NCI-H345 (cell line): ENCODE measurements at regions not wholly inside any gene's neighbourhood (a gene's known extent, or its start where the extent isn't known, plus 50 kb on each side); places are given as distances from the start of the nearest gene placed in this dataset.

Experiments used
- DNase-seq: peaks from one replicate; lab custom pipeline; 2025; lab: John Stamatoyannopoulos, UW

DNA sequence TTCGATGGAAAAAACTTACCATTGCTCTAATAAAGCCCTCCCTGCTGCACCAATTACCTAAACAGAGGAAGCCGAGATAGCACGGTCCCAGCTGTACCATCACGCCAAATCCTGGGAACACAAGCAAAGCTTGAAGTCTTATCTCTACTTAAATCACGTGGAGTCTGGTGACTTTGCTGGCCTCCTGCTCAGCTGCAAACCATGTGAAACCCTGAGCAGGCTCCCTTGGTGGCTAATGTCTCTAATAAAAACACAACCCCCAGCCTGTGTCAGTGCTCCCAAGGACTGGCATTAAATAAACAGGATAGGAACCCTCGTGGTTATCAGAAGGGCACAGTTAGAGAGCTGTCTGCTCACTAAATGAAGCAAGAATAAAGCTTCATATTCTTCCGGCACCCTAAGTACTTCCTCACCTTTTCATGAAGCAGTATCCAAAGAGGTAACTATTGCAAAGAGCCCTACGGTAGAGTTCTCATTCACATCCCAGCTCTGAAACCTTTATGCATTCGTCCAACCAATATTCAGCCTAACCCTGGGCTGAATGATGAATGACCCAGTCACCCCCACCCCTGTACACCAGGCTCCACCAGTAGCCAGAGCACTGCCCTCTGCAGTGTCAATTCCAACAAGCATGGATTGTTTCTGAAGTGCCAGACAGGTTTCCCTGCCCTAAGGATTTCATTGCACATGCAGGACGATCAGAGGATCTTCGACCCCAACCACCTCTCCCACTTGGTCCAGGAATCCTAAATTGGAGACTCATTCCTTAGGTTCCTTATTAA is 452.7 kb upstream of the TMPO start:
- DNase-seq: no peak

DNA sequence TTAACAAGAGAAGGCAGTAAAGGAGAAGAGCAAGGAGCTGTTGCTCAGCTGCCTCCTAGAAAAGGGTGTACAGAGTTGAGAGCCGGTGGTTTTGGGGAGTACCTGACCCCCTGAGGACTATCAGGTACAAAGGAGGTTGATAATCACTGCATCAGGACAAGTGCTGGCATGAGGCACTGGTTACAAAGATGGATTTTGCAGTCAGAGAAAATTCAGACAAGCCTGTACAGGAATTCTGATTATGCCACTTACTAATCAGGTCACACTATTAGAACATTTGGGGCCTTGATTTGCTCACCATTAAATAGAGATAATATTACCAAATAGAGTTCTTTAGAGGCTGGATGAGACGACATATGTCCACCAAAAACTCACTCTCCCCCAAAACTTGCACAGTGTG is 450.9 kb upstream of the TMPO start:
- DNase-seq: no peak

DNA sequence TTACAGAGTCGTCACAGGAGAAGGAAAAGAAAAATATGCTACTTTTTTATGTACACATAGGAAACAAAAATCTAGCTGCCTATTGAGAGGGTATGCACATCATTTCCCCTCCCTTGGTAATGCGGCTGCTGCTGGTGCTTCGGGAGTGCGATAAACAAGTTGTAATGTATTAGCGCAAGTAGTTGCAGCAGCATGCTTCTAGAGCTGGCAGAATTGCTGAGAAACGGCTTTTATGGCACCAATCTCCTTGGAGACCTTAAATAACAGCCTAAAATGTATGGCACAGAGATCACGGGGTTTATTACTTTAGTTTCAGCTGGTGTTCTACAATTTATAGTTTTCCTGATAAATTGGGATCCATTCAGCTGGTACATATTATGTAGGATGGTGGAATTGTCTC is 447.6 kb upstream of the TMPO start:
- DNase-seq: no peak

DNA sequence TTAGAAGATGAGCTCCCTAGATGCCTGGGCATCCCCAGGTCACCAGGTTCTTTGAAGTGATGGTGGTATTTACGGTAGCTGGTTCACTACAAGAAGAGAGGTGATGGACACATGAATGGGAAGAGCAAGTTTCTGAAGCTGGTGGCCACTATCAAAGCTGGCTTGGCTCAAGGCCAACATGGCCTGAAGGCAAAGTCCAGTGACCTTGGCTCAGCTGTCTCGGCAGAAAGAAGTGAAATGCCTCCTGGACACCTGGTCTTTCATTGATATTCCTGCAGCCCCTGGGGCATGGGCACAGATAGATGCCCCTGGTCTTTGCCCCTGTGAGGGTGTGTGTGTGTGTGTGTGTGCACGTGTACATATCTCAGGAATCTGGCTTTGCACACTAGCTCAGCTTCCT is 441.8 kb upstream of the TMPO start:
- no peak for DNase-seq

DNA sequence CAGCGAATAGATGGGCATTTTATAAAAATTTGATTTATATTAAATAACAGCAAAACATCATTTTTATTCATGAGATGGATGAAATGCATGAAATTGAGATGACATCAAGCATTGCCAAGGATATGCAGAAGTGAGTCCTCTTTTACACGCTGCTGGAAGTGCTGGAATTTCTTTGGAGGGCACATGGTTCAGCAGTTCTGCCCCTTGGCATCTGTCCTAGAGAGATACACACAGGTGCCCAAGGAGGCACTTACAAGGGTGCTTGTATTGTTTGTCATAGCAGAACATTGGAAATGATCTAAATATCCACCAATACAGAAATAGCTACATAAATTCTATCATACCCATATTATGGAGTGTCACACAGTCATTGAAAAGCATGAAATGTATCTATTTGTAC is 441.1 kb upstream of the TMPO start:
- no peak for DNase-seq

DNA sequence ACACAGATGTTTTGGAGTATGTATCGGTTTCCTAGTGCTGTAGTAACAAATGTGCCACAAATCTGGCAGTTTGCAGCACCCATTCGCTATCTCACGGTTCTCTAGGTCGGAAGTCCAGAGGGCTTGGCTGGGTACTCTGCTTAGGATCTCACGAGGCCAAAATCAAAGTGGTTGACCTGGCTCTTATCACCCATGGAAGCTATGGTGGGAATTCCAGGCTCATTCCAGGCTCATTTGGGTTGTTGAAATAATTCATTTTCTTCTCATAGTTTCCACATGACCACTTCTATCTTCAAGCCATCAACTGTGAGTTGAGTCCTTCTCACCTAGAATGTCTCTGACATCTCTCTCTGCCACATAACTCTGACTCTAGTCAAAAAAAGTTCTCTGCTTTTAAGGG is 431.0 kb upstream of the TMPO start:
- no peak for DNase-seq

DNA sequence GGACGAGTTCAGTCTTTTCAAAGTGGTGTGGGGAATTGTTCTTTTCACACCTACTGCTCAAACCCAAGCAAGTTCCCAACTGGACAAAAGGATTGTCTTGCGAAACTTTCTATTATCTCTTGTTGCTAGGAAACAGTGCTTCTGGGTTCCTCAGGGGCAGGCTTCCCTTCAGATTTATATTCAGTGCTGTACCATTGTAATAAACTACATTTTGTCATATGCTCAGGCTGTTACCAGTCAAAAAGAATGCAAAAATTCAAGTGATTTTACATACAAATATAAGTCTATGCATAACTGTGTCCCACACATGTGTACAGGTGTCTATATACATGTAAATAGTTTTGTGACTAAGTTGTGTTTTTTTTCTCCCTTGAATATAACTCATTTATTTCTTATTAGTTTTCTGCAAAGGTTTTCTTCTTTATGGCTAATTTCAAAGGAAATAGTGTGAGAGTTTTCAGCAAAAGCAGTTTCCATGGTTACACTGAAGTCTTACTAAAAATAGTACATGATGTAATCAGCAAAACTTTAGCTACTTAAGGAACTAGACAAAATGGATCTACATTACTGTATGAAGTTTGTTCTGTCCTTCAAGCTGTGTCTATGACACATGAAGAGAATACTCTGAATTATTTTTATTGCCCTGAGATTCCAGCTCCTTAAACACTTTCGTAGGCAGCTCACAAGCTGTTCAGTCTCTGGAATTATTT is 430.2 kb upstream of the TMPO start:
- peak; percentile 4 for DNase-seq

DNA sequence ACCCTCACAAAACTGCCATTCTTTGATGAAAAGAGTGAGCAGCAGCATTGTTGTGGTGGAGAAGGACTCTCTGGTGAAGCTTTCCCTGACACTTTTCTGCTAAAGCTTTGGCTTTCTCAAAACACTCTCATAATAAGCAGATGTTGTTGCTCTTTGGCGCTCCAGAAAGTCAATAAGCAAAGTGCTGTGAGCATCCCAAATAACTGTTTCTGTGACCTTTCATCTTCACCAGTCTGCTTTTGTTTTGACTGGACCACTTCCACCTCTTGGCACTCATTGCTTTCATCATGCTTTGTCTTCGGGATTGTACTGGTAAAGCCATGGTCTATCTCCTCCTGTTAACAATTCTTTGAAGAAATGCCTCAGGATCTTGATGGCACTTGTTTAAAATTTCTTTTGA is 424.7 kb upstream of the TMPO start:
- peak; percentile 14 for DNase-seq

DNA sequence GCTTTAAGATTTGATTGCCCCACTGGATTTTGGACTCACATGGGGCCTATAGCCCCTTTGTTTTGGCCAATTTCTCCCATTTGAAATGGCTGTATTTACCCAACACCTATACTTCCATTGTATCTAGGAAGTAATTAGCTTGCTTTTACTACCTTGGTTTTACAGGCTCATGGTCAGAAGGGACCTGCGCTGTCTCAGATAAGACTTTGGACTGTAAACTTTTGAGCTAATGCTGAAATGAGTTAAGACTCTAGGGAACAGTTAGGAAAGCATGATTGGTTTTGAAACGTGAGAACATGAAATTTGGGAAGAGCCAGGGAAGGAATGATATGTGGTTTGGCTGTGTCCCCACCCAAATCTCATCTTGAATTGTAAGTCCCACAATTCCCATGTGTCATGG is 419.0 kb upstream of the TMPO start:
- DNase-seq: no peak

DNA sequence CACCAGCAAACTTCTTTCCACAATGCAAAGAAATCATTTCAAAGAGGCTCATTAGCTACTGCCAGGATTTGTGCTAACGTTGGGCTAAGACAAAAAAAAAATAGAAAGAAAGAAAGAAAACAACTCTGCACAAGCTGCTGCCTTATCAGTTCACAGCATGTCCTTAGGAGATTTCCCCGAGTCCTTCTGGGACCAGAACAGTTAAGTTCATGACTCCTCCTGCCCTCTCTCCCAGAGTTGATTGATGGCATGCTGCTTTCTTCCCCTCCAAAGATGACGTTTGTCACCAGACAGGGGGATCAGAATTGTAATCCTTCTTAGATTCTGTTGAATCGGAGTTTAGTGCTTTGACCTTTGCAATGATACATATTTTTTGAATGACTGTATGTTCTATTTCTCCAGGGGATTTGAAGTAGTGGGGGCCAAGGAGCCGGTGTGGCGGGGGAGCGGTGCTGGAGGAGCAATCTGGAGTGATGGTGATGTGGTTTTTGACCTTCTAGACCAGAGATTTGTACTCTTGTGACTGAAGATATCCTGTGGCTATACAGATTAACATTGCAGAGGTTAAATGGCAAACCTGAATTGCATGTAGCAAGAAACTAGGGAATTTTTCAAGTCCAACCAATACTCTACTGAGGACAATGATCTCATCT is 409.2 kb upstream of the TMPO start:
- DNase-seq: no peak

DNA sequence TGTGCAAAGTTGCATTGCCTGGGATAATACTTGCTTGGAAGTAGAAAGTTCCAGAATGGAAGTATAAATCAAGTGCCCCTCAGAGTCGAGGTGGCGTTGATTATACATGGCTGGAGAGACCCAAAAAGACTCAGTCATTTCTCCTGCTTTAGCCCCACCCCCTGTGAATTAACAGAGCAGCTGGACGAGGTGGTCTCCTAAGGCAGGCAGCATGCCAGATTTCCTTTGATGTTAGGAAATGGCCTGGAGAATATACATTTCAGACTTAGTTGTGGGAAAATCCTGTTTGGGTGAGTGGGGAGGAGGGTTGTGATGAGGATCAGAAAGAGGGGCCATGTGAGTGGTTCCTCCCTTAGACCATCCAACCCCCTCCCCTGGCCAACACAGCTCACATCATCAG is 406.1 kb upstream of the TMPO start:
- peak; percentile 13 for DNase-seq

DNA sequence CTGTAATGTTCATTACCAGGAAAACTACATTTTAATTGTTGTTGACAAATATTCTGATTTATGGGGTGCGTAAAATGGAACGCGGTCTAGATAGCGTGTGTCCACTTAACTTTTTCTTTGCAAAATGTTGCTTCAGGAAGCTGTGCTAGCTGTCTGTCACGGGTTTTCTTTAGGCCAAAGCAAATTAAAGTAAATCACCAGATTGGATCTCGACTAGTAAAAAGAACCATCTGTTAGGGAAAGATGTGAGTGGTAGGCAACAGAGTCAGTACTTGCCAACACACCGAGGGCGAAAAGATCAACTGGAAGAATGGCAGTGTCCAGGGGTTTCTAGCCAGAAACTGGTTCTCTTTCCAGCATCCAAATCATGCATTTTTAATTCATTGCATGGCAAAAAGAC is 404.9 kb upstream of the TMPO start:
- no peak for DNase-seq

DNA sequence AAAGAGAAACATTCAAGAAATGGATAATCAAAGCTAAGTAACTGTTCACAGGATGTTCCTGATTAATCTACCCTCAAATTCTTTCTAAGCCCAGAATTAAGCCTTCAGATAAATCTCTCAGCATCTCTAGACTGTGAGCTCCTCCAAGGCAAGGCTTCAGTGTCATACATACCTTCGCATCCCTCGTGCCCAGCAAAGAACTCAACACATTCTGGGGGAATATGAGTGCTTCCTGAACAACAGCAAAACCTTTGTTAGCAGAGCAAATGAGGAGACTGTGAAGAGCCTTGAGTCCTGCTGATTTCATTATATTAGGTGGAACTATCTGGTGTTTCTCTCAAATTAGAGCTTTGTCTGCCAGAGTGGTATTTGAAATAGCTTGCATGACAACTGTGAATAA is 401.8 kb upstream of the TMPO start:
- no peak for DNase-seq

DNA sequence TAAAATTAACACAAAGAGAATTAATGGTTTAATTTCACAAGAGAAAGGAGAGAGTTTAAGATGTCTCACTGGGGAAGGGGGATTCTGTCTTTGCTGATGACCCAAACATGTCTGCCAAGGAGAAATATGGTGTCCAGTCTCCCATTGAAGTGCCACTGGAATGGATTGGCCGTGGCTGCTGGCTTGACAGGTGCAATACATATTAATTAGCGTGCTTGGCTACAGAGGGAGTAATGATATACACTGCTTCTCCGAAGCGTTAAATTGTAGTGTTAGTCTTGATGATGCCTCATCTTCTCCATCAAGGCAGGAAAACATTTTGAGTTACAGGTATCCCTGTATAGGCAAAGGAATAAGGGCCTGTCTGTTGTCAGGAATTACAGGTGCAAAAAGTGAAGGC is 393.4 kb upstream of the TMPO start:
- DNase-seq: no peak

DNA sequence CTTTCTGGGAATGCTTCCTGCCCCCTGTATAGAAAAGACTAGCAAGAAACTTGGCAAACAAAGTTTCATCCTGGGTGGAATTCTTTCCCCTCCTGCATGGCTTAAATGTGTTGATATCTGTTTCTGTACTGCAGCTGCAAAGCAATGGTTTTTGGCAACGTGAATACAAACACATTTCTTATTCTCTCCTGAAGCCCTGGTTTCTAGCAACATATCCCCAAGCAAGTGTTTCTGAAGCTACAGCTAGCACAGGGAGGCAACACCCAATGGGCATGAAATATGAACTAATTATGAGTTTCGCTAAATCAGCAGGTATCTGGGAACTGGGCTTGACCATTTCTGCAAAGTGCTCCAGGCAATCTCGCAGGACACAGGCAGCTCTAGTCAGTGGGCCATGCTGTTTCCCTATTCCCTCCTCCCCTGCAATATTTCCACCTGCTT is 392.3 kb upstream of the TMPO start:
- DNase-seq: no peak

DNA sequence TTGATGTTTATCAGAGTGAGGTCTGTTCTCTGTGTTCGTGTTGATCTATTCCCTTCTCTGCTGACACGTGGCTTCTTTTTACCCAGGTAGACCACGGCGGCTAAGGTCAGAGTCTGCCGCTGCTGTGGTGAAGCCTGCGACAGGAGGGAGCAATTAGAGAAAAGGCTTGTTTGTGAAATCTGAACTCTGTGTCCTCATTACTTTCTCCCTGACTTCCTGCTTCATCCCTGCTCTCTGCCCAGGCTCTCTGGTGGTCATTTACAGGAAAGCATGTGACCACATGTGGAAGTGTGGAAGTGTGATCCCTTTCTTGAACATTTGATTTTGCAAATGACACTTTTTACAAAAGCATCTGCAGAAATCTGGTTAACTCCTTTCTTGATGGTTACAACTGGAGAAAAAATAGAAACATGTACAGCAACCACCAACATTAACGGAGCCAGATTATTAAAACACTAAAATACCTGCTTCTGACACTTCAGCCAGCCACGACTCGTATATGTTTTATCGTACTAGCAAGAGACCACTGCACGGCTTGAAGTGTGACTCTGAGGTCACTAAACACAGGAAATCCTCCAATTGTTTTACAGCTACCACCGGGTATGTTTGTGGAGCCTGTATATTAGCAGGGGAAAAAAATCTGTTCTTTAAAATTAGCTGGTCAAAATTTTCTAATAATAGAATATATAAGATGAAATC is 388.6 kb upstream of the TMPO start:
- no peak for DNase-seq

DNA sequence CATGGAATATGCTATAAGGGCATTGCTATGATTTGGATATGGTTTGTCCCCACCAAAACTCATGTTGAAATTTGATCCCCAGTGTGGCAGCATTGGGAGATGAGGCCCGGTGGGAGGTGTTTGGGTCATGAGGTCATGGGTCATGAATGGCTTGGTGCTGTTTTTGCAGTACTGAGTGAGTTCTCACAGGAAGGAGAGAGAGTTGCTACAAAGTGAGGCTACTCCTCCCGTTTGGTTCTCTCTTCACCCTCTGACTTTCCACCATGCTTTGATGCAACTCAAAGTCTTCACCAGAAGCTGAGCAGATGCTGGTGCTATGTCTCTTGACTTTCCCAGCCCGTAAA is 388.1 kb upstream of the TMPO start:
- no peak for DNase-seq

DNA sequence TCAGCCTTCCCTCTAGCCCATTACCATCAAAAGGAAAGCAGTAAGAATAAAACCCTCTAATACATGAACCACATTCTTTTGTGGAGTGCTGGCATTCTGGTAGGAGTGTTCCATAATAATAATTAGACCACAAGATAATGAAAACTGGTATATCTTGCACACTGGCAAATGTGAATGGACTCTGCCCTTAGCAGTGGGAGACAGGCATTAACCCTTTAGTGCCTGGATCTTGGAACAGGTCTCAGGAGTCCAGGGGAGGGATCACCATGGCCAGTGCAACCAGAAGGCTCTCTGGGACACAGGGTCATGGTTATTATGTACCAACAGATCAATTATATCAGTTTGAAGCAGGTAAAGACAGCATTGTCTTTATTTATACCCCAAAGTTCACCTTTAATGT is 387.5 kb upstream of the TMPO start:
- no peak for DNase-seq

DNA sequence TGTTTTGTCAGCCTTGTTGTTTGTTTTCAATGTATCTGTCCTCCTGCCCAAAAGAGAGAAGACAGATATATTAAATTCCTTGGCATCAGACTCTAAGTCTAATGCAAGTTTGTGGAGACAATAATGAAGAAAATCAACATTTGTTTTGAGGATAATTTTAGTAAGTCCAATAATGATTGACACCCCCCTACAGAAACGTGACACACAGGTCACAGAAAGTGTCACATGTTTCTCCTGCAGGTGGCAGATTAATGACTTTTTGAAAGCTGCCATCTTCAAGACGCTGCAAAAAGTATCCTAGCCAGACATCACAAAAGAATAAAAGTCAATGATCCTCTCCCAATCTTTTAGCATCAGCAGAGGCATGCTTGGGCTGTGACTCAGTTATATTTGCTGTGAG is 378.8 kb upstream of the TMPO start:
- DNase-seq: no peak

DNA sequence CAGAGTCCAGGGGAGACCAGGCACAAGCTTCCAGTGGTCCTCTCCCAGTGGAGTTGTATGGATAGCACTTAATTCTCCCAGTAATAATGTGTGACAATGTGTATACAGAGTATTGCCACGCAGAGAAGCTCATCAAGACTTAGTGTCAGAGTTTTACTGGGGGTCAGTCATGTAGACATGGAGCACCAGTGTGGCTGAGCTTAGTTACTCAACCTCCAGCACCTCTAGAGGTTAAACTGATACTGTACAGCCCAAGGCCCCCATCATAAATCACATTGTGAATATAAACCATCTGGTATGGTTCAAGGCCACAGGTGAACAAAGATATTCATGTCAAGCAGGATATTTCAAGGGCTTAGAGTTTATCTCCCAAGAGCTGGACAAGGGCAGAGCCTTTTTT is 378.1 kb upstream of the TMPO start:
- no peak for DNase-seq

DNA sequence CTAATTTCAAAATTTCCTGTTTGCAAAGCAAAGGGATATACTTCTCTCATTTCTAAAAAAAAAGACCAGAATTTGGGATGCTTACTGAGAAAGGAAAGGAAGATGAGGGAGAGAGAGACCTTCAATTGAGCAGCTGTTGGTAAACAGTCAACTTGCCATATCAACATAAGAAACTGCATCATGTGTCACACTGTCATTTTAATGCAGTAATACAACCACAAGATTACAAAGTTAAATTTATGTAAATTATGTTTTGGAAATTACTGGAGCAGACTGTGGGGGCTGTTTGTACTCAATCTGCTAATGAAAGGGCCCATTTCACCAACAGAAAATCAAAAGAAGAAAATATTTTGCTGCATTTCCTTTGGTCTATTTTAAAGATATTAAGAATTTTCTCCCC is 370.4 kb upstream of the TMPO start:
- no peak for DNase-seq

DNA sequence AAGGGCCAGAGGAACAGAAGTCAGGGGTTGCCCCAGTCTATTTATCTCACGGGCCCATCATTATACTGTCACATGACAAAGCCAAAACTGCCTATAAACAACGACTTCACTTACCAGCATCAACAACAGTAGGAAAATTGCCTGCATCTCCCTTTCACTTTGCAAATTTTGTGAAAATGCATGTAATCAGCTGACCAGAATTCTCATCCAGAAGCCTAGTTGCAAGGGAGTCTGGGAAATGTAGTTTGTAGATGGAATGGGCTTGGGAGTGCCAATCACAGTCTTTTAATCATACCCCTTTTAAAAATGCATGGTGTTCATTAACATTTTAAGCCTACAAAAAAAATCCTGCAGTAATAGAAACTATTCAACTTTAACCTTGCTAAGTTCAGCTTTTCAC is 369.3 kb upstream of the TMPO start:
- DNase-seq: no peak

DNA sequence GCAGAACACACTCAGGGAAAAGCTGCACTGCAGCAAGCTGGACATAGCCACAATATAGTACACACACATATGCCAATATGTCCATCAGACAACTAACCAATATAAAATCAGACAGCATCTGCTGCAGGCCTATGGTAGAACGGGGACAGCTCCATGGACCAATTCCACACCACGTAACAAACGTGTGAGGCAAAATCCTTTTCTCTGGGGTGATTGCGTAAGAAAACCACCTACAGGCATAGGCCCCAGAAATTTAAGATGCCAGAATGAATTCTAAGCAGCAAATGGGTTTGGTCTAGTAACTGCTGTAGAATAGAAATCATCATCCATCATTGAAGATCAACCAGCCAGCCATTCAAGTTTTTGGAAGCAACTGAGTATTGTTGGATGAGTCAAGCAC is 368.9 kb upstream of the TMPO start:
- no peak for DNase-seq
